ENCODE measurements at regions not wholly inside any gene's neighbourhood (a gene's known extent, or its start where the extent isn't known, plus 50 kb on each side); places are given as distances from the start of the nearest gene placed in this dataset.

- Histone ChIP-seq H3K4me3 (ENCODE audit: low read length) (no peak overlapping the region), H3K36me3 (ENCODE audit: control insufficient read depth, insufficient read depth, low read length) (no peaks in the 10 kb centered on the region), H3K27me3 (ENCODE audit: control insufficient read depth, insufficient read depth, low read length, poor library complexity, severe bottlenecking) (no peaks in the 10 kb centered on the region), H3K9me3 (ENCODE audit: control insufficient read depth, low read length) (peaks cover 25% of the 10 kb centered on the region), H3K9ac (ENCODE audit: extremely low read depth, low read length, poor library complexity, severe bottlenecking) (no peak overlapping the region), H3K27ac (ENCODE audit: low read depth, low read length) (no peak overlapping the region), H3K4me1 (ENCODE audit: control insufficient read depth, insufficient read depth, low read length) (no peaks in the 10 kb centered on the region)
- WGBS, 2 experiments (ENCODE audit: insufficient coverage in 1 of 2, insufficient read length in 1 of 2), result 83 to 92% methylated on average over 1 to 2 of the region's 2 CpGs
- no peaks in the 10 kb centered on the region for H3K4me1 Mint-ChIP-seq
- no peak for DNase-seq
- peaks cover 15% of the 10 kb centered on the region for H3K9me3 Mint-ChIP-seq
- H3K36me3 Mint-ChIP-seq (ENCODE audit: low read depth), result peaks cover 3% of the 10 kb centered on the region
- no peak overlapping the region for H3K4me3 Mint-ChIP-seq
- TF ChIP-seq, protein P1, sequence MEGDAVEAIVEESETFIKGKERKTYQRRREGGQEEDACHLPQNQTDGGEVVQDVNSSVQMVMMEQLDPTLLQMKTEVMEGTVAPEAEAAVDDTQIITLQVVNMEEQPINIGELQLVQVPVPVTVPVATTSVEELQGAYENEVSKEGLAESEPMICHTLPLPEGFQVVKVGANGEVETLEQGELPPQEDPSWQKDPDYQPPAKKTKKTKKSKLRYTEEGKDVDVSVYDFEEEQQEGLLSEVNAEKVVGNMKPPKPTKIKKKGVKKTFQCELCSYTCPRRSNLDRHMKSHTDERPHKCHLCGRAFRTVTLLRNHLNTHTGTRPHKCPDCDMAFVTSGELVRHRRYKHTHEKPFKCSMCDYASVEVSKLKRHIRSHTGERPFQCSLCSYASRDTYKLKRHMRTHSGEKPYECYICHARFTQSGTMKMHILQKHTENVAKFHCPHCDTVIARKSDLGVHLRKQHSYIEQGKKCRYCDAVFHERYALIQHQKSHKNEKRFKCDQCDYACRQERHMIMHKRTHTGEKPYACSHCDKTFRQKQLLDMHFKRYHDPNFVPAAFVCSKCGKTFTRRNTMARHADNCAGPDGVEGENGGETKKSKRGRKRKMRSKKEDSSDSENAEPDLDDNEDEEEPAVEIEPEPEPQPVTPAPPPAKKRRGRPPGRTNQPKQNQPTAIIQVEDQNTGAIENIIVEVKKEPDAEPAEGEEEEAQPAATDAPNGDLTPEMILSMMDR (conservative IDR thresholded peaks at IDR 0.05), result no peak
- H3K27me3 Mint-ChIP-seq (ENCODE audit: insufficient read depth), result no peaks in the 10 kb centered on the region
- no peak overlapping the region for H3K27ac Mint-ChIP-seq
Measured at GRCh38 chr17:54282886-54283285, 460.2 kb downstream of the KIF2B start.

GRCh38 chr17:54307351-54307750, 484.6 kb downstream of the KIF2B start:
- no peak overlapping the region for H3K27ac ChIP-seq (ENCODE audit: low read depth, low read length)
- Mint-ChIP-seq H3K27ac (no peak overlapping the region), H3K4me1 (no peaks in the 10 kb centered on the region), H3K27me3 (ENCODE audit: insufficient read depth) (no peaks in the 10 kb centered on the region), H3K36me3 (ENCODE audit: low read depth) (no peaks in the 10 kb centered on the region), H3K4me3 (no peak overlapping the region), H3K9me3 (no peaks in the 10 kb centered on the region)
- H3K9me3 ChIP-seq (ENCODE audit: control insufficient read depth, low read length), result no peaks in the 10 kb centered on the region
- no peaks in the 10 kb centered on the region for H3K36me3 ChIP-seq (ENCODE audit: control insufficient read depth, insufficient read depth, low read length)
- no peaks in the 10 kb centered on the region for H3K27me3 ChIP-seq (ENCODE audit: control insufficient read depth, insufficient read depth, low read length, poor library complexity, severe bottlenecking)
- no peak overlapping the region for H3K4me3 ChIP-seq (ENCODE audit: low read length)
- no peak for DNase-seq
- TF ChIP-seq, protein P1 (conservative IDR thresholded peaks at IDR 0.05), result no peak
- 90 to 100% methylated on average over 4 to 5 of the region's 5 CpGs for WGBS, 2 experiments (ENCODE audit: insufficient coverage in 1 of 2, insufficient read length in 1 of 2)
- no peaks in the 10 kb centered on the region for H3K4me1 ChIP-seq (ENCODE audit: control insufficient read depth, insufficient read depth, low read length)
- H3K9ac ChIP-seq (ENCODE audit: extremely low read depth, low read length, poor library complexity, severe bottlenecking), result no peak overlapping the region

- peaks cover 45% of the 10 kb centered on the region for H3K9me3 Mint-ChIP-seq
- H3K4me1 Mint-ChIP-seq, result no peaks in the 10 kb centered on the region
- H3K36me3 ChIP-seq (ENCODE audit: control insufficient read depth, insufficient read depth, low read length), result no peaks in the 10 kb centered on the region
- H3K4me3 Mint-ChIP-seq, result no peak overlapping the region
- H3K9me3 ChIP-seq (ENCODE audit: control insufficient read depth, low read length), result peaks cover 21% of the 10 kb centered on the region
- WGBS, 2 experiments (ENCODE audit: insufficient coverage in 1 of 2, insufficient read length in 1 of 2), result 87% methylated on average over 1 of the region's 1 CpG; no CpG with 5 or more reads in 1 of the 2 experiments
- no peaks in the 10 kb centered on the region for H3K36me3 Mint-ChIP-seq (ENCODE audit: low read depth)
- TF ChIP-seq, protein P1 (conservative IDR thresholded peaks at IDR 0.05), result no peak
- no peak overlapping the region for H3K27ac Mint-ChIP-seq
- no peaks in the 10 kb centered on the region for H3K27me3 ChIP-seq (ENCODE audit: control insufficient read depth, insufficient read depth, low read length, poor library complexity, severe bottlenecking)
- H3K27ac ChIP-seq (ENCODE audit: low read depth, low read length), result no peak overlapping the region
- DNase-seq, result no peak
- no peak overlapping the region for H3K9ac ChIP-seq (ENCODE audit: extremely low read depth, low read length, poor library complexity, severe bottlenecking)
- no peak overlapping the region for H3K4me3 ChIP-seq (ENCODE audit: low read length)
- no peaks in the 10 kb centered on the region for H3K4me1 ChIP-seq (ENCODE audit: control insufficient read depth, insufficient read depth, low read length)
- H3K27me3 Mint-ChIP-seq (ENCODE audit: insufficient read depth), result no peaks in the 10 kb centered on the region
Measured at GRCh38 chr17:54324813-54325212, 502.1 kb downstream of the KIF2B start.

Measured in endodermal cell (in vitro differentiated cells).